Parathyroid adenoma (tissue), 2 donors: ENCODE measurements at regions not wholly inside any gene's neighbourhood (a gene's known extent, or its start where the extent isn't known, plus 50 kb on each side); places are given as distances from the start of the nearest gene placed in this dataset.
"Not testable (repeated sequence)": the region's sequence is repeated elsewhere in the genome, so short reads cannot be mapped to it uniquely, and the experiment has no call there.

Source experiments
- H2AFZ ChIP-seq: fragments of 300-600 bp; sonication (generic); one replicate; pipeline ENCODE4 v1.7.0; 2017; ENCODE audit warnings: antibody characterized with exemption, mild to moderate bottlenecking
- H3K27ac ChIP-seq: fragments of 300-600 bp; sonication (generic); one replicate; pipeline ENCODE4 v1.7.0; 2017
- H3K27me3 ChIP-seq: fragments of 300-600 bp; sonication (generic); one replicate; pipeline ENCODE4 v1.7.0; 2017; ENCODE audit warnings: low read length; ENCODE audit not compliant: control insufficient read depth, insufficient read depth
- H3K36me3 ChIP-seq: fragments of 300-600 bp; sonication (generic); one replicate; pipeline ENCODE4 v1.7.0; 2017; ENCODE audit warnings: low read length; ENCODE audit not compliant: control insufficient read depth, insufficient read depth
- H3K4me1 ChIP-seq: fragments of 300-600 bp; sonication (generic); one replicate; pipeline ENCODE4 v1.7.0; 2017; ENCODE audit warnings: control low read depth
- H3K4me2 ChIP-seq: fragments of 300-600 bp; sonication (generic); one replicate; pipeline ENCODE4 v1.7.0; 2017; ENCODE audit warnings: low read length
- H3K4me3 ChIP-seq: fragments of 300-600 bp; sonication (generic); one replicate; pipeline ENCODE4 v1.7.0; 2017; ENCODE audit warnings: low read depth, low read length
- H3K79me2 ChIP-seq: fragments of 300-600 bp; sonication (generic); one replicate; pipeline ENCODE4 v1.7.0; 2017; ENCODE audit warnings: control low read depth
- H3K9ac ChIP-seq: fragments of 300-600 bp; sonication (generic); one replicate; pipeline ENCODE4 v1.7.0; 2017; ENCODE audit warnings: mild to moderate bottlenecking
- H3K9me3 ChIP-seq: fragments of 300-600 bp; sonication (generic); one replicate; pipeline ENCODE4 v1.7.0; 2017; ENCODE audit warnings: low read length; ENCODE audit not compliant: control insufficient read depth
- CTCF ChIP-seq: fragments of 300-600 bp; sonication (generic); IDR thresholded peaks from one replicate; pipeline ENCODE4 v1.7.0; 2017; ENCODE audit warnings: antibody characterized with exemption, mild to moderate bottlenecking
- donor health status: primary hyperparathyroidism.

DNA sequence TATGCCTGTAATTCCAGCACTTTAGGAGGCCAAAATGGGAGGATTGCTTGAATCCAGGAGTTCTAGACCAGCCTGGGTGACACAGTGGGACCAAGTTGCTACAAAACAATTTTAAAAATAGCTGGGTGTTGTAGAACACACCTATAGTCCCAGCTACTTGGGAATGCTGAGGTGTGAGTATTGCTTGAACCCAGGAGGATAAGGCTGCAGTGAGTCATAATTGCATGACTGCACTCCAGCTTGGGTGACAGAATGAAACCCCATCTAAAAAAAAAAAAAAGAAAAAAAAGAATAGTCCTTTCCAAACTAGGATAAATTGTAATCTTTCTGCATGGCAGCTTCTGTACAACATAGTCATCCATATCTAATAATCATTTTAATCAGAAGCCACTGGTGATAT, 270.1 kb upstream of the INTU start:
- no peaks in the 10 kb centered on the region for H3K4me1 ChIP-seq
- H3K9me3 ChIP-seq = no peaks in the 10 kb centered on the region
- H3K4me3 ChIP-seq = no peak overlapping the region
- no peak overlapping the region for H2AFZ ChIP-seq
- H3K9ac ChIP-seq = no peak overlapping the region
- no peak overlapping the region for H3K4me2 ChIP-seq
- H3K27ac ChIP-seq = no peak overlapping the region
- H3K36me3 ChIP-seq = no peaks in the 10 kb centered on the region
- no peak for TF ChIP-seq CTCF
- H3K27me3 ChIP-seq = no peaks in the 10 kb centered on the region
- H3K79me2 ChIP-seq = no peaks in the 10 kb centered on the region

GRCh38 chr4:127364397-127364796, 268.4 kb upstream of the INTU start:
- H3K4me1 ChIP-seq = no peaks in the 10 kb centered on the region
- no peaks in the 10 kb centered on the region for H3K9me3 ChIP-seq
- TF ChIP-seq CTCF = no peak
- no peak overlapping the region for H3K27ac ChIP-seq
- no peak overlapping the region for H3K4me2 ChIP-seq
- H3K79me2 ChIP-seq = no peaks in the 10 kb centered on the region
- no peak overlapping the region for H2AFZ ChIP-seq
- H3K27me3 ChIP-seq = no peaks in the 10 kb centered on the region
- H3K9ac ChIP-seq = no peak overlapping the region
- no peak overlapping the region for H3K4me3 ChIP-seq
- no peaks in the 10 kb centered on the region for H3K36me3 ChIP-seq

- Histone ChIP-seq H3K4me1 (no peaks in the 10 kb centered on the region), H3K4me3 (no peak overlapping the region)
Measured at GRCh38 chr4:127364911-127365310, 267.8 kb upstream of the INTU start.

GRCh38 chr4:127370604-127371003, 262.2 kb upstream of the INTU start:
- no peak overlapping the region for H3K9ac ChIP-seq
- no peaks in the 10 kb centered on the region for H3K9me3 ChIP-seq
- H3K4me3 ChIP-seq = no peak overlapping the region
- H3K27ac ChIP-seq = no peak overlapping the region
- H2AFZ ChIP-seq = no peak overlapping the region
- H3K36me3 ChIP-seq = no peaks in the 10 kb centered on the region
- H3K4me2 ChIP-seq = no peak overlapping the region
- H3K79me2 ChIP-seq = no peaks in the 10 kb centered on the region
- TF ChIP-seq CTCF = no peak
- no peaks in the 10 kb centered on the region for H3K27me3 ChIP-seq
- H3K4me1 ChIP-seq = no peaks in the 10 kb centered on the region

More at GRCh38 chr4:127364911-127365310, 267.8 kb upstream of the INTU start:
- no peak for TF ChIP-seq CTCF
- H3K27ac ChIP-seq = no peak overlapping the region
- no peaks in the 10 kb centered on the region for H3K9me3 ChIP-seq
- H3K79me2 ChIP-seq = no peaks in the 10 kb centered on the region
- no peaks in the 10 kb centered on the region for H3K27me3 ChIP-seq
- H3K4me2 ChIP-seq = no peak overlapping the region
- no peak overlapping the region for H2AFZ ChIP-seq
- H3K36me3 ChIP-seq = no peaks in the 10 kb centered on the region
- no peak overlapping the region for H3K9ac ChIP-seq

DNA sequence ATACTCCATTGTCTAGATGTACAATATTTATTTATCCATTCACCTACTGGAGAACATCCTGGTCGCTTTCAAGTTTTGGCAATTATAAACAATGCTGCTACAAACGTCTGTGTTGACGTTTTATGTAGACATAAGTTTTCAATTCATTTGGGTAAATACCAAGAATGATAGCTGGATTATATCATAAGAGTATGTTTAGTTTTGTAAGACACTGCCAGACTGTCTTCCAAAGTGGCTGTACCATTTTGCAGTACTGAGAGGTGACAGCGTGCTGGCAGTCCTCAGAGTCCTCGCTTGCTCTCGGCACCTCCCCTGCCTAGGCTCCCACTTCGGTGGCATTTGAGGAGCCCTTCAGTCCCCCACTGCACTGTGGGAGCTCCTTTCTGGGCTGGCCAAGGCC, 253.3 kb upstream of the INTU start:
- Histone ChIP-seq H3K27ac (no peak overlapping the region), H3K27me3 (no peaks in the 10 kb centered on the region), H3K4me3 (no peak overlapping the region), H3K9me3 (no peaks in the 10 kb centered on the region), H3K79me2 (no peaks in the 10 kb centered on the region), H2AFZ (no peak overlapping the region), H3K9ac (no peak overlapping the region), H3K4me2 (no peak overlapping the region), H3K36me3 (no peaks in the 10 kb centered on the region), H3K4me1 (no peaks in the 10 kb centered on the region)
- TF ChIP-seq CTCF = no peak

GRCh38 chr4:127379948-127380347, 252.8 kb upstream of the INTU start:
- H3K27me3 ChIP-seq, H2AFZ ChIP-seq, H3K4me2 ChIP-seq, H3K27ac ChIP-seq, H3K36me3 ChIP-seq, H3K4me1 ChIP-seq, H3K79me2 ChIP-seq, H3K9me3 ChIP-seq, H3K9ac ChIP-seq, H3K4me3 ChIP-seq: not testable (repeated sequence)
